Naive thymus-derived CD8-positive, alpha-beta T cell (primary cell): ENCODE measurements at regions not wholly inside any gene's neighbourhood (a gene's known extent, or its start where the extent isn't known, plus 50 kb on each side); places are given as distances from the start of the nearest gene placed in this dataset.
"Not testable (repeated sequence)": the region's sequence is repeated elsewhere in the genome, so short reads cannot be mapped to it uniquely, and the experiment has no call there.

Experiments
- ATAC-seq, 2 donors: fragments of 150-1000 bp; cut with Tn5 transposase in 1 of 2; sonication (Bioruptor Pico), chemical (Tn5 transposase) in 1 of 2; 1 replicate in 1 of 2; 2 replicates in 1 of 2; pipeline ENCODE4 v1.10.0; 2021; ENCODE audit warnings: mild to moderate bottlenecking in 2 of 2, moderate library complexity in 2 of 2
- POLR2A ChIA-PET: fragments of 350-600 bp; sonication (Branson Sonifier 250); formaldehyde crosslinking; loops from one replicate; lab custom pipeline; 2021; ENCODE audit warnings: antibody characterized with exemption; lab: Charles Lee
- DNase-seq, 10 donors: peaks; one replicate each; pipeline versions ENCODE4 v3.0.0 to v3.0.0-alpha.2; 2020 to 2022
- H3K27ac Mint-ChIP-seq, 10 donors: one replicate each; pipeline ENCODE4 v1.8.0; 2020 to 2022; ENCODE audit warnings: mild to moderate bottlenecking in 10 of 10, mixed read lengths in 10 of 10, moderate library complexity in 4 of 10, inconsistent platforms in 1 of 10
- H3K27me3 Mint-ChIP-seq, 5 donors: one replicate each; pipeline ENCODE4 v1.8.0; 2021 to 2022; ENCODE audit warnings: mixed read lengths in 5 of 5
- H3K36me3 Mint-ChIP-seq, 3 donors: one replicate each; pipeline ENCODE4 v1.8.0; 2020 to 2022; ENCODE audit warnings: mixed read lengths in 3 of 3, mild to moderate bottlenecking in 2 of 3, inconsistent platforms in 1 of 3
- H3K4me1 Mint-ChIP-seq, 4 donors: one replicate each; pipeline ENCODE4 v1.8.0; 2021 to 2022; ENCODE audit warnings: mixed read lengths in 4 of 4
- H3K4me3 Mint-ChIP-seq, 10 donors: one replicate each; pipeline ENCODE4 v1.8.0; 2020 to 2022; ENCODE audit warnings: mild to moderate bottlenecking in 10 of 10, mixed read lengths in 10 of 10, moderate library complexity in 6 of 10, inconsistent platforms in 1 of 10
- H3K9me3 Mint-ChIP-seq, 9 donors: one replicate each; pipeline ENCODE4 v1.8.0; 2020 to 2022; ENCODE audit warnings: mixed read lengths in 9 of 9, mild to moderate bottlenecking in 3 of 9, inconsistent platforms in 1 of 9, moderate library complexity in 1 of 9

- DNase-seq, H3K4me1 Mint-ChIP-seq, H3K27me3 Mint-ChIP-seq, ATAC-seq, H3K27ac Mint-ChIP-seq, POLR2A ChIA-PET, H3K9me3 Mint-ChIP-seq, H3K4me3 Mint-ChIP-seq, H3K36me3 Mint-ChIP-seq: not testable (repeated sequence)
Observed at GRCh38 chr9:40361018-40361417, 767.5 kb downstream of the FOXD4L6 start.

- POLR2A ChIA-PET, H3K4me3 Mint-ChIP-seq, H3K4me1 Mint-ChIP-seq, ATAC-seq, DNase-seq, H3K27ac Mint-ChIP-seq, H3K9me3 Mint-ChIP-seq, H3K27me3 Mint-ChIP-seq, H3K36me3 Mint-ChIP-seq: not testable (repeated sequence)
Observed at GRCh38 chr9:40330958-40331357, 797.5 kb downstream of the FOXD4L6 start.

GRCh38 chr9:40328907-40329306 is 799.6 kb downstream of the FOXD4L6 start:
- H3K4me3 Mint-ChIP-seq, POLR2A ChIA-PET, H3K36me3 Mint-ChIP-seq, ATAC-seq, H3K27ac Mint-ChIP-seq, H3K27me3 Mint-ChIP-seq, H3K4me1 Mint-ChIP-seq, H3K9me3 Mint-ChIP-seq, DNase-seq: not testable (repeated sequence)

- H3K9me3 Mint-ChIP-seq, DNase-seq, ATAC-seq, POLR2A ChIA-PET, H3K4me1 Mint-ChIP-seq, H3K27ac Mint-ChIP-seq, H3K27me3 Mint-ChIP-seq, H3K4me3 Mint-ChIP-seq, H3K36me3 Mint-ChIP-seq: not testable (repeated sequence)
Observed at GRCh38 chr9:40326179-40326578, 802.3 kb downstream of the FOXD4L6 start.

- POLR2A ChIA-PET, ATAC-seq, H3K27me3 Mint-ChIP-seq, DNase-seq, H3K4me1 Mint-ChIP-seq, H3K36me3 Mint-ChIP-seq, H3K4me3 Mint-ChIP-seq, H3K9me3 Mint-ChIP-seq, H3K27ac Mint-ChIP-seq: not testable (repeated sequence)
Observed at GRCh38 chr9:40322730-40323129, 805.8 kb downstream of the FOXD4L6 start.

- H3K9me3 Mint-ChIP-seq, H3K27me3 Mint-ChIP-seq, H3K4me3 Mint-ChIP-seq, ATAC-seq, H3K36me3 Mint-ChIP-seq, H3K27ac Mint-ChIP-seq, POLR2A ChIA-PET, H3K4me1 Mint-ChIP-seq, DNase-seq: not testable (repeated sequence)
Observed at GRCh38 chr9:40321857-40322256, 806.6 kb downstream of the FOXD4L6 start.

GRCh38 chr9:40321204-40321603 is 807.3 kb downstream of the FOXD4L6 start:
- POLR2A ChIA-PET, ATAC-seq, H3K27me3 Mint-ChIP-seq, H3K27ac Mint-ChIP-seq, H3K4me3 Mint-ChIP-seq, H3K4me1 Mint-ChIP-seq, DNase-seq, H3K36me3 Mint-ChIP-seq, H3K9me3 Mint-ChIP-seq: not testable (repeated sequence)

GRCh38 chr9:40315215-40315614 is 813.3 kb downstream of the FOXD4L6 start:
- DNase-seq, H3K27ac Mint-ChIP-seq, H3K9me3 Mint-ChIP-seq, ATAC-seq, H3K4me1 Mint-ChIP-seq, POLR2A ChIA-PET, H3K27me3 Mint-ChIP-seq, H3K4me3 Mint-ChIP-seq, H3K36me3 Mint-ChIP-seq: not testable (repeated sequence)

GRCh38 chr9:40289999-40290398 is 838.5 kb downstream of the FOXD4L6 start:
- H3K4me3 Mint-ChIP-seq, POLR2A ChIA-PET: not testable (repeated sequence)

More at GRCh38 chr9:40289999-40290398, 838.5 kb downstream of the FOXD4L6 start:
- not testable (repeated sequence) for ATAC-seq, H3K4me1 Mint-ChIP-seq, H3K36me3 Mint-ChIP-seq, H3K9me3 Mint-ChIP-seq, H3K27me3 Mint-ChIP-seq, H3K27ac Mint-ChIP-seq
- DNase-seq: peak in 1 of 10 donors; percentile 28
